ENCODE measurements at regions not wholly inside any gene's neighbourhood (a gene's known extent, or its start where the extent isn't known, plus 50 kb on each side); places are given as distances from the start of the nearest gene placed in this dataset.
A peak's percentile ranks its signal among the peaks of the same experiment; 100 is the strongest.

- Histone ChIP-seq H3K36me3 (no peaks in the 10 kb centered on the region), H3K4me1 (peaks cover 0 to 6% (median 0%) of the 10 kb centered on the region in 4 donors), H3K27ac (replicated peaks in 1 of 4) (no peak overlapping the region), H3K9me3 (peaks cover 0 to 9% (median 2%) of the 10 kb centered on the region in 4 donors), H3K27me3 (peaks cover 0 to 35% (median 0%) of the 10 kb centered on the region in 4 donors), H3K4me3 (no peak overlapping the region)
- intact Hi-C loops (cut with DNase I): no loop called here
- WGBS: 85% methylated on average over 9 of the region's 9 CpGs
- no peak for DNase-seq (ENCODE audit: extremely low spot score)
- TF ChIP-seq POLR2AphosphoS5 (IDR thresholded peaks at IDR 0.05) (no peak), POLR2A (IDR thresholded peaks at IDR 0.05; ENCODE audit: low read depth) (no peak), EP300 (IDR thresholded peaks at IDR 0.05) (no peak)
- TF ChIP-seq, protein P1, sequence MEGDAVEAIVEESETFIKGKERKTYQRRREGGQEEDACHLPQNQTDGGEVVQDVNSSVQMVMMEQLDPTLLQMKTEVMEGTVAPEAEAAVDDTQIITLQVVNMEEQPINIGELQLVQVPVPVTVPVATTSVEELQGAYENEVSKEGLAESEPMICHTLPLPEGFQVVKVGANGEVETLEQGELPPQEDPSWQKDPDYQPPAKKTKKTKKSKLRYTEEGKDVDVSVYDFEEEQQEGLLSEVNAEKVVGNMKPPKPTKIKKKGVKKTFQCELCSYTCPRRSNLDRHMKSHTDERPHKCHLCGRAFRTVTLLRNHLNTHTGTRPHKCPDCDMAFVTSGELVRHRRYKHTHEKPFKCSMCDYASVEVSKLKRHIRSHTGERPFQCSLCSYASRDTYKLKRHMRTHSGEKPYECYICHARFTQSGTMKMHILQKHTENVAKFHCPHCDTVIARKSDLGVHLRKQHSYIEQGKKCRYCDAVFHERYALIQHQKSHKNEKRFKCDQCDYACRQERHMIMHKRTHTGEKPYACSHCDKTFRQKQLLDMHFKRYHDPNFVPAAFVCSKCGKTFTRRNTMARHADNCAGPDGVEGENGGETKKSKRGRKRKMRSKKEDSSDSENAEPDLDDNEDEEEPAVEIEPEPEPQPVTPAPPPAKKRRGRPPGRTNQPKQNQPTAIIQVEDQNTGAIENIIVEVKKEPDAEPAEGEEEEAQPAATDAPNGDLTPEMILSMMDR (IDR thresholded peaks at IDR 0.05): no peak
Measured at GRCh38 chr1:38326856-38327255, 280.3 kb upstream of the POU3F1 start.

DNA sequence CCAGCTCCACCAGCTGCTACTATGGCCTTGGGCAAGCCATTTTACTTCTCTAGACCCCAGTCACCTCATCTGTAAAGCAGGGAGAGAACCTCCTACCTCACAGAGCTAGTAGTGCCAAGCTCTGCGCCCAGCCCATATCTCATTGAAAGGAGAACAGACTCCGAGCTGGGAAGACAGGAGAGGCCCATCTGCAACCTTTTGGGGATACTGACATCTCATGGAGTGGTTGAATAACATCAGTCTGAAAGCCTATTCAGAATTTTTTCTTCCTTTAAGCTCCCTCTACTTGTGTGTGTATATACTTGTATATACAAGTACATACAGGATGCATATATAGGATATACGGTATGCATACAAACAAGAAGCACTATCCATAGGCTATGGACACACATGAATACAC is 279.5 kb upstream of the POU3F1 start:
- WGBS: 44% methylated on average over 3 of the region's 3 CpGs

GRCh38 chr1:38312753-38313152 is 266.2 kb upstream of the POU3F1 start:
- H3K27me3 ChIP-seq: peaks cover 0 to 17% (median 0%) of the 10 kb centered on the region in 4 donors
- TF ChIP-seq POLR2AphosphoS5 (IDR thresholded peaks at IDR 0.05): no peak
- H3K9me3 ChIP-seq: peaks cover 0 to 8% (median 3%) of the 10 kb centered on the region in 4 donors
- no peak overlapping the region for H3K27ac ChIP-seq (replicated peaks in 1 of 4)
- DNase-seq (ENCODE audit: extremely low spot score): no peak
- 83% methylated on average over 2 of the region's 2 CpGs for WGBS
- no peaks in the 10 kb centered on the region for H3K4me1 ChIP-seq
- no peak overlapping the region for H3K4me3 ChIP-seq
- intact Hi-C loops (cut with DNase I): no loop called here
- no peaks in the 10 kb centered on the region for H3K36me3 ChIP-seq

More for the DNA sequence above, 279.5 kb upstream of the POU3F1 start:
- Histone ChIP-seq H3K27ac (replicated peaks in 1 of 4) (no peak overlapping the region), H3K9me3 (peaks cover 0 to 9% (median 2%) of the 10 kb centered on the region in 4 donors), H3K27me3 (peaks cover 0 to 30% (median 0%) of the 10 kb centered on the region in 4 donors), H3K4me1 (peaks cover 0 to 6% (median 0%) of the 10 kb centered on the region in 4 donors), H3K36me3 (no peaks in the 10 kb centered on the region), H3K4me3 (no peak overlapping the region)
- TF ChIP-seq EP300 (IDR thresholded peaks at IDR 0.05): no peak
- no peak for TF ChIP-seq POLR2AphosphoS5 (IDR thresholded peaks at IDR 0.05)
- TF ChIP-seq POLR2A (IDR thresholded peaks at IDR 0.05; ENCODE audit: low read depth): no peak
- TF ChIP-seq, protein P1 (IDR thresholded peaks at IDR 0.05): no peak
- intact Hi-C loops (cut with DNase I): no loop called here
- peak; percentile 68 for DNase-seq (ENCODE audit: extremely low spot score)

DNA sequence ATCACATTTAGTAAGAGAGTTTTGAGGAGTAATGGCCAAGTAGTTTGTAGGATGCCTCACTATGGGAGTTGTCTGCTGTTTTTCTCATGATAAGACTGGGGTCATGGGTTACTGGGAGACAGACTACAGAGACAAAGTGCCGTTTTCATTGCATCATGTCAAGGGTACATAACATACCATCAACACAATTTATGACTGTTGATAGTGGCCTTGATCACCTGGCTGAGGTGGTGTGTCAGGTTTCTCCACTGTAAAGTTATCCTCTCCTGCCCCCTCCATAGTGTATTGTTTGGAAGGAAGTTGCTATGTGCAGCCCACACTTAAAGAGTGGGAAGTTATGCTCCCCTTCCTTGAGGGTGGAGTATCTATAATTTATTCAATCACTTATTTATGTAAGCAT is 263.5 kb upstream of the POU3F1 start:
- H3K4me3 ChIP-seq: no peak overlapping the region
- H3K36me3 ChIP-seq: no peaks in the 10 kb centered on the region
- TF ChIP-seq POLR2A (IDR thresholded peaks at IDR 0.05; ENCODE audit: low read depth) (no peak), EP300 (IDR thresholded peaks at IDR 0.05) (no peak), POLR2AphosphoS5 (IDR thresholded peaks at IDR 0.05) (no peak)
- TF ChIP-seq, protein P1 (IDR thresholded peaks at IDR 0.05): no peak

GRCh38 chr1:38308780-38309179 is 262.2 kb upstream of the POU3F1 start:
- no peaks in the 10 kb centered on the region for H3K36me3 ChIP-seq
- peaks cover 0 to 22% (median 2%) of the 10 kb centered on the region in 4 donors for H3K27me3 ChIP-seq
- no peaks in the 10 kb centered on the region for H3K4me1 ChIP-seq
- no peak overlapping the region for H3K4me3 ChIP-seq
- peak; percentile 53 for DNase-seq (ENCODE audit: extremely low spot score)
- 74% methylated on average over 2 of the region's 2 CpGs for WGBS
- intact Hi-C loops (cut with DNase I): no loop called here
- peaks cover 0 to 8% (median 3%) of the 10 kb centered on the region in 4 donors for H3K9me3 ChIP-seq
- TF ChIP-seq POLR2A (IDR thresholded peaks at IDR 0.05; ENCODE audit: low read depth): no peak
- TF ChIP-seq, protein P1 (IDR thresholded peaks at IDR 0.05): no peak
- no peak for TF ChIP-seq POLR2AphosphoS5 (IDR thresholded peaks at IDR 0.05)
- TF ChIP-seq EP300 (IDR thresholded peaks at IDR 0.05): no peak
- no peak overlapping the region for H3K27ac ChIP-seq (replicated peaks in 1 of 4)

More for the DNA sequence above, 263.5 kb upstream of the POU3F1 start:
- intact Hi-C loops (cut with DNase I): no loop called here
- peak; percentile 21 for DNase-seq (ENCODE audit: extremely low spot score)
- H3K9me3 ChIP-seq: peaks cover 0 to 8% (median 3%) of the 10 kb centered on the region in 4 donors
- H3K27ac ChIP-seq (replicated peaks in 1 of 4): no peak overlapping the region
- peaks cover 0 to 22% (median 0%) of the 10 kb centered on the region in 4 donors for H3K27me3 ChIP-seq
- H3K4me1 ChIP-seq: no peaks in the 10 kb centered on the region
- WGBS: 56% methylated on average over 1 of the region's 1 CpG
